ENCODE measurements at regions not wholly inside any gene's neighbourhood (a gene's known extent, or its start where the extent isn't known, plus 50 kb on each side); places are given as distances from the start of the nearest gene placed in this dataset.

GRCh38 chr13:44857736-44858135, 131.5 kb downstream of the NUFIP1 start:
- TF ChIP-seq CTCF (IDR thresholded peaks at IDR 0.05): no peak
- TF ChIP-seq POLR2A (IDR thresholded peaks at IDR 0.05): no peak

Measured in testis (tissue), 2 donors.